ENCODE measurements at regions not wholly inside any gene's neighbourhood (a gene's known extent, or its start where the extent isn't known, plus 50 kb on each side); places are given as distances from the start of the nearest gene placed in this dataset.
"Not testable (repeated sequence)": the region's sequence is repeated elsewhere in the genome, so short reads cannot be mapped to it uniquely, and the experiment has no call there.

GRCh38 chr15:69855258-69856000, 242.3 kb downstream of the TLE3 start:
- DNase-seq: no peak

DNA sequence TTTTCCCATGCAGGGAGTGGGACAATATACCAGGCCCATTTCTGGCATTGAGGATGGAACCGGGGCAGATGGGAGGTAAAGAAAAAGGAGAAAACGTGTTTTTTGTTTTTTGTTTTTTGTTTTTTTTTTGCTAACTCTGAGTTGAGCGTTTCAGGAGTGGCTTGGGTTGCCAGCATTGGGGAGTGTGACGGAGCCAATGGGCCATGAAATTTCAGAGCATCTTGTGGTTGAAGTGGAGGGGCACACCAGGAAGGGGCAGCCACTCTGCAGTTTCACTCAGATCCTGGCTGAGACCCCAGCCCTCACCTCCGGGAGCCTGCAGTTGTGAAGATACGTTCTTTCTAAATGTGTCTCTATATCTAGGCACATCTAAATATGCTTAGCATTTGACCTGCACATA, 240.5 kb downstream of the TLE3 start:
- no peak for DNase-seq

- DNase-seq: peak; percentile 18
These were observed 239.9 kb downstream of the TLE3 start for GRCh38 chr15:69857686-69858391.

GRCh38 chr15:69858456-69858855, 239.3 kb downstream of the TLE3 start:
- DNase-seq: no peak

DNA sequence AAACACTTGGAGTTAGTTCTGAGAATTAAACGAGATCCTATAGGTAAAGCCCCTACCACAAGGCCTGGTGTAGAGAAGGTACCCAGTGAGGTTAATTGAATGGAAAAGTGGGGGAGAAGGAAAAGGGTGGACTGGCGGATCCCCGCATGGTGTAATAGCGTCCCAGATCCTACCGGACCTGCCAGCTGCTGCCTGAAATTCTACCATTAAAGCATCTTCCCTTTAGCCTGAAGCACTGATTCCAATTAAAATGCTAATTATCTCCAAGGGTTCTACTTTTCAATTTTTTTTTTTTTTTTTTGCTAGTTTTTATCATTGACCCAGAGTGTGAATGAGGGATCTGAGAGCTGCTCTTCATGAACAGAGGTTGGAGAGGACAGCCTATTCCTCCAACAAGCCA, 237.9 kb downstream of the TLE3 start:
- DNase-seq: no peak

GRCh38 chr15:69860321-69860720, 237.4 kb downstream of the TLE3 start:
- DNase-seq: no peak

GRCh38 chr15:69860921-69861320, 236.8 kb downstream of the TLE3 start:
- DNase-seq: no peak

DNA sequence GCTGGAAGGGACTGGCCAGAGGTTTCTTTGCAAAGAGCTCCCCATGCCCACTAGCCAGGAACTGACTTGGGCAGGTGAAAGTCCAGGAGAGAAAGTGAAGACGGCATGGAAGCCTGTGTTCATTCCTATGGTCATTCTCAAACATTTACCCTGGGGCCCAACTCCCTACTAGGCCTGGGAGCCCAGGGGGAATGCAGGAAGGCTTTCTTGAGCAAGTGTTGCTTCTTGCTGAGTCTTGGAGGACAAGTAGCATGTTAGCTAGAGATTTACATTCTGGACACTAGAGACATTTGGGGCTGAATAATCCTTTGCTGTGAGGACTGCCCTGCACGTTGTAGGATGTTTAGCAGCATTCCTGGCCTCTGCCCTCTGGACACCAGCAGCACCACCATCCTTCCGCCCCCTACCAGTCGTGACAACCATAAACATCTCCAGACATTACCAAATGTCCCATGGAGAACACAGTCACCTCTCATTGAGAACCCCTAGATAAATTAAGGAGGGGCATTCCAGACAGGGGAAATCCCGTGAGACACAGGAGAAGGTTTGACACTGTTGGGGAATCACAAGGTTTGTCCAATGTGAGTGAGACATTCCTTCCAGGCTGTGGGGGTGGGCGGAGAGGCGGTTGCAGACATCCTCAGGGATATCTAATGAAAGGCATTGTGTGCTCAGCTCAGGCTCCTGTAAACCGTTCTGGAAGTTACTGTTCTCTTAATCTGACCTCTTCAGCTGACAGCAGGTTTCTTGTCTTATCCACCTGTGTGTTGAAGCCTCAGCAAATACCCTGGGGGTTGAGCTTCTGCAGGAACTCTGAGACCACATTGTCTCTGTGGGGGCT, 236.2 kb downstream of the TLE3 start:
- DNase-seq: no peak

GRCh38 chr15:69862540-69862939, 235.2 kb downstream of the TLE3 start:
- no peak for DNase-seq

DNA sequence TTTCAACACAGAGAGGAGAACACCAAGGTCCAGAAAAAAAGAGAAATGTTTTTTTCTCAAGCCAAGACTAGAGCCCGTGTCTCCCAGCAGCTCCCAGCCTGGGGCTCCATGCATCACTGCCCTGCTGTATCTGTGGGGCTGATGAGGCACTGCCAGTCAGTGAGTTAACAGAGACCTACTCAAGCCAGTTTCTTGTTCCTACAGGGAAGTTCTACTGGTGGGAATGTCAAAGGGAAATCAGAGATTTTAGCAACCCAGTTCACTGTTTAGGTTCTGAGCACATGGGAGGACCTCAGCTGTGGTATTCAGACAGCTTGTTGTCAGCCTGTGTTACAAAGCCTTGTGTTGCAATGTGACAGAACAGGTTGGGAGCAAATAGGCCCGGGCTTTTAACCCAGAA, 234.3 kb downstream of the TLE3 start:
- DNase-seq: no peak

- no peak for DNase-seq
These were observed 232.3 kb downstream of the TLE3 start for GRCh38 chr15:69865369-69865768.

DNA sequence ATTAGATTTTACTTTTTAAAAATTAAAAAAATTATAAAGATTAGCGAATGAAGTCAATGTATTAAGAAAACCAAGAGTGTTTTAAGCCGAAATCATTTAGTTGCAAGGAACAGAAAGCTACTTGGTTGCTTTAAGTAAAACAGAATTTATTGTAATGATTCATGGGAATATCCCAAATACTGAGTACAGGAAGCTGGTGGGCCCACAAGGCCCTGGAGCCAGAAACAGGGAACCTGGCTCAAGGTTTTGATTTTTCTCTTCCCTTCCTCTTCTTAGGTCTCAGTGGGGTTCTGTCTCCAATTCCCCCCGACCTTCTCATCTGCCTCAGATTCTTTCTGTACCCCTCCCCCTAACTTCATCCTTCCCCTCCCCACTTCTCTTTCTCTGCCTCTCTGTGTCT, 229.0 kb downstream of the TLE3 start:
- DNase-seq: no peak

- DNase-seq: no peak
These were observed 228.4 kb downstream of the TLE3 start for GRCh38 chr15:69869291-69869690.

- DNase-seq: no peak
These were observed 227.7 kb downstream of the TLE3 start for GRCh38 chr15:69869881-69870505.

DNA sequence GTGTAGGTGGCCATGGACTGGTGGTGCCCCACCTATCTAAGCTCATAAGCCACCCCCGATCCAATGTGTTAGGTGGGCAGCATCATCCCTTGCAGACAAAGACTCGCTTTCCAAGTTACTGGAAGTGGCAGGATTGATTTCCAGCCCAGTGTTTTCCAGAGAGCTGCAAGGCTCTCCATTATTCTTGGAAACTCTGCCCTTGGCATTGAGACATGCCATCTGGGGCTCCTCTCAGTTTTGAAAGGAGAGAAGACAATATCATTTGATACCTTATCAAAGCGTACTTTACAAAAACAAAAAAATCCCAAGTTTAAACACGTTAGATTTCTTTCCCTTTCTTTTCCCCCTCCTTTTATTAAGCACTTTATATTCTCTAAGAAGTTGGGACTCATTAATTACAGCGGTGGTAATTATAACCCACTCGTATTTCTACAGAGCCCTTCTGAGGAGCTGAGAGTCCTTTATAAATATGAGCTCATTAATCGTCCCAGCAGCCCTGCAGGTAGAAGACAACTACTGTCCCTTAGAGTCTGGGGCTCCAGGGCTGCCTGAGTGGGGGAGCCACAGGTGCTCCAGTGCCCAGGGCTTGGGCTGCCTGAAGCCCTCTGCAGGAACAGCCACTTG, 226.1 kb downstream of the TLE3 start:
- no peak for DNase-seq

GRCh38 chr15:69873807-69874206, 223.9 kb downstream of the TLE3 start:
- DNase-seq: no peak

DNA sequence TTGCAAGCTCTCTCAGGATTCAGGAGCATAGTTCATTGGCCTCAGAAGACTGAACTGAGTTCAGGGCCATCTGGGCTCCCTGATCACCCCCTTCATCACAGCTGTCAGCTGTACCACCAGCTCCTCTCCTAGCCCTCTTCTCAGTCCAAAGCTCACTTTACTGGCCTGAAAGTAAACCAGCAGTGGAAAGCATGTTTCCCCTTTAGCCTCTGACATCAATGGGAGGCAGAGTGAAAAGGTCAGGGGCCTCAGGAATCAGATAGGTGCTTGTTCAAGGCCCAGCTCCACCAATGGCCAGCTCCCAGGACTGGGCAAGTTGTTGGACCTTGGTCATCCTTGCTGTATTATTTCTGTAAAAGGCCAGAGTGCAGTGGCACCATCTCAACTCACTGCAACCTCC, 223.4 kb downstream of the TLE3 start:
- DNase-seq: no peak

DNA sequence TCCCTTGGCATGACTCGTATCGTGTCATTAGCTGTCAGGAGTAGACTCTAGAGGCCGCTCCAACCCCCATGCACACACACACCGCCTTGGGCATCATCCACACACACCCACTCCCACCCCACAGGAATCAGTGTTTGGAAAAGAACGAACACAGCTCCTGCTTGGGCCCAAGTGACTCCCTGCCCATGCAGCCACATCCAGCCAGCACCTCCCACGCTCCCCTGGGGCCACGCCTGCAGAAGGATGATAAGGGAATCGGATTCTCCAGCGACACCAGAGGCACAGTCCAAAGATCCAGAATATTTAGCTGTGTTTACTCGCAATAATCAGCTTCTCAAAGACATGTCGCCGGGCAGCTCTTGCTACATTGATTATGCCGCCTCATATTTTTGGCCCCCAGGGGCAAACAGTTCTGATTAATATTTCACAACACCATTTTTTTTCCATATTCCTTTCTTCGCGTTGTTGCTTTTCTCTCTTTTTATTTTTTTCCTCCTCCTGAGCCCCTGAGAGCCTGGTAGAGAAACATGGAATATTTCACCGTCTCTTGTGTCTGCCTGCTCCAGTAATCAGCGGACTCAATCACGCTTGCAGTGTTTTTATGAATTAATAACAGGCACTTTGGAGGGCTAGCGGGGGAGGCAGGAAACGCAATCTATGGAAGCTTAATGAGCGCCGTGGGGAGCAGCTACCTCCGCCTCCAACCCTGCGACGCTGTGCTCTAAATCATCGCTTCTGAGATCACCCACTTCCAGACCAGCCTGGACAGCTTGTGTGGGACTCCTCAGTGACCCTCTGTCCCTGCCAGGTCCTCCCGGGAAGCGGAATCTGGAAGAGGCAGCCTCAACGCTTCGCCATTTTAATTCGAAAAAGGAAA, 221.4 kb downstream of the TLE3 start:
- no peak for DNase-seq

DNA sequence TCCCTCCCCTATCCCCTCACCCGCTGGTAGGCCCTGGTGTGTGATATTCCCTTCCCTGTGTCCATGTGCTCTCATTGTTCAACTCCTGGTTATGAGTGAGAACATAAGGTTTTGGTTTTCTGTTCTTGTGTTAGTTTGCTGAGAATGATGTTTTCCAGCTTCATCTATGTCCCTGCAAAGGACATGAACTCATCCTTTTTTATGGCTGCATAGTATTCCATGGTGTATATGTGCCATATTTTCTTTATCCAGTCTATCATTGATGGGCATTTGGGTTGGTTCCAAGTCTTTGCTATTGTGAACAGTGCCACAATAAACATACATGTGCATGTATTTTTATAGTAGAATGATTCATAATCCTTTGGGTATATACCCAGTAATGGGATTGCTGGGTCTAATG, 217.8 kb downstream of the TLE3 start:
- not testable (repeated sequence) for DNase-seq

GRCh38 chr15:69880571-69881301, 217.0 kb downstream of the TLE3 start:
- no peak for DNase-seq

DNA sequence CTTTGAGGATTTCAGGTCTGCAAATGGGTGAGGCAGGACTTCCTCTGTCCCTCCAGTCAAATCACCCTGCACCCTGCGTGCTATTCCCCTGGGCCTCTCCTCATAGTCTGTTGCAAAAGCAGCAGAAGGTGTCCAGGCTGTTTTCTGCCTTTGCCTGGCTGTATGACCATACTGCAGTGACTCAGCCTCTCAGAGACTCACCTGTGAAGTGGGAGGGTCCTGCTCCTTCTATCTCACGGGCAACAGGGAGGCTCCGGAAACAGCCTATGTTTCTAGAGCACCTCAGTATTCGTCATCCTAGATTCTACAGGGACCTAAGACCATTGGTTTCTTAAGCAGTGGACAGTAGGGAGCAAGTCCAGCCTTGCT, 216.4 kb downstream of the TLE3 start:
- no peak for DNase-seq
